GM12878 (cell line): ENCODE measurements at regions not wholly inside any gene's neighbourhood (a gene's known extent, or its start where the extent isn't known, plus 50 kb on each side); places are given as distances from the start of the nearest gene placed in this dataset.

Experiments used
- ATAC-seq: fragments of 200-7000 bp; cut with Tn5 transposase; 3 replicates; pipeline ENCODE4 v1.9.1; 2020; ENCODE audit warnings: mild to moderate bottlenecking, moderate library complexity
- BruUV-seq: library from RNA; stranded (reverse); fragments of 400-500 nt; replicated peaks from 2 replicates; lab custom pipeline; 2021; lab: Mats Ljungman, UMichigan
- CTCF ChIA-PET: fragments of 300-600 bp; sonication (Branson Sonifier 250); formaldehyde crosslinking; extraction: SDS; loops from one replicate; lab custom pipeline; 2021; ENCODE audit warnings: inconsistent platforms; lab: Yijun Ruan, JAX
- POLR2A ChIA-PET: fragments of 350-600 bp; formaldehyde crosslinking; extraction: SDS; loops from one replicate; lab custom pipeline; 2021; ENCODE audit warnings: inconsistent platforms; lab: Charles Lee
- RAD21 ChIA-PET: fragments of 300-600 bp; sonication (Branson Sonifier 250); formaldehyde crosslinking; loops from one replicate; lab custom pipeline; 2023; ENCODE audit warnings: antibody characterized with exemption; ENCODE audit not compliant: unreplicated experiment; lab: Charles Lee
- SMC1A ChIA-PET: fragments of 300-600 bp; sonication (Branson Sonifier 250); formaldehyde crosslinking; loops from one replicate; lab custom pipeline; 2023; ENCODE audit not compliant: unreplicated experiment, uncharacterized antibody; lab: Charles Lee
- DNase-seq: peaks from one replicate; pipeline ENCODE4 v3.0.0-alpha.2; 2011; ENCODE audit warnings: low read depth, low spot score
- FAIRE-seq: peaks from 3 replicates; lab custom pipeline; 2011; peaks lifted over from hg19 to GRCh38; lab: Jason Lieb, UNC
- H2AFZ ChIP-seq: 2 replicates; pipeline ENCODE4 v1.6.0; 2011; ENCODE audit warnings: low read depth, low read length, control low read depth; ENCODE audit not compliant: control insufficient read depth
- H3K27ac ChIP-seq: 2 replicates; pipeline ENCODE4 v1.5.1; 2011; ENCODE audit warnings: control low read depth; ENCODE audit not compliant: control insufficient read depth, insufficient read depth
- H3K27me3 ChIP-seq, 2 experiments: replicated peaks in 1 of 2; 2 replicates each; pipeline versions ENCODE4 v1.6.0 to v1.6.1; 2011; ENCODE audit warnings: low read length in 1 of 2; ENCODE audit not compliant: control insufficient read depth in 2 of 2, insufficient read depth in 2 of 2
- H3K36me3 ChIP-seq, 2 experiments: 2 replicates each; pipeline ENCODE4 v1.5.1; 2011; ENCODE audit warnings: low read length in 1 of 2; ENCODE audit not compliant: control insufficient read depth in 2 of 2, insufficient read depth in 2 of 2
- H3K4me1 ChIP-seq: 2 replicates; pipeline ENCODE4 v1.6.1; 2011; ENCODE audit warnings: mild to moderate bottlenecking, low read length, moderate library complexity, mixed read lengths; ENCODE audit not compliant: control insufficient read depth, insufficient read depth
- H3K4me2 ChIP-seq: 2 replicates; pipeline ENCODE4 v1.6.0; 2011; ENCODE audit warnings: control low read depth; ENCODE audit not compliant: control insufficient read depth, insufficient read depth
- H3K4me3 ChIP-seq: fragments of 200-600 bp; sonication (generic); 2 replicates; pipeline ENCODE4 v1.5.1; 2016
- H3K79me2 ChIP-seq: 2 replicates; pipeline ENCODE4 v1.6.0; 2011; ENCODE audit warnings: low read length; ENCODE audit not compliant: control insufficient read depth, insufficient read depth
- H3K9ac ChIP-seq: 2 replicates; pipeline ENCODE4 v1.8.0; 2011; ENCODE audit warnings: low read length, control low read depth, mixed read lengths; ENCODE audit not compliant: control insufficient read depth, insufficient read depth
- H3K9me3 ChIP-seq: replicated peaks from 3 replicates; pipeline ENCODE4 v1.5.1; 2011; ENCODE audit warnings: mild to moderate bottlenecking, low read length; ENCODE audit not compliant: control insufficient read depth, insufficient read depth
- H4K20me1 ChIP-seq: 2 replicates; pipeline ENCODE4 v1.6.0; 2011; ENCODE audit not compliant: control insufficient read depth, insufficient read depth
- BCLAF1 ChIP-seq: fragments of 450-650 bp; IDR thresholded peaks from 2 replicates; pipeline ENCODE4 v1.6.1; 2017; ENCODE audit warnings: antibody characterized with exemption, mild to moderate bottlenecking, moderate library complexity
- CREB1 ChIP-seq: IDR thresholded peaks from 2 replicates; pipeline ENCODE4 v1.6.1; 2012; ENCODE audit warnings: low read depth, mild to moderate bottlenecking, inconsistent platforms
- EED ChIP-seq: sonication (generic); IDR thresholded peaks from 2 replicates; pipeline ENCODE4 v1.6.1; 2016; ENCODE audit warnings: antibody characterized with exemption, low read depth
- IRF3 ChIP-seq: fragments of 450-650 bp; IDR thresholded peaks from 2 replicates; pipeline ENCODE4 v1.6.1; 2014; ENCODE audit warnings: mild to moderate bottlenecking
- RFX5 ChIP-seq: IDR thresholded peaks from 2 replicates; pipeline ENCODE4 v1.6.1; 2011; ENCODE audit warnings: low read depth, low read length, improper control_type of control experiment
- SMAD5 ChIP-seq: IDR thresholded peaks from 2 replicates; pipeline ENCODE4 v1.6.1; 2016; ENCODE audit warnings: antibody characterized with exemption, low read depth
- TCF12 ChIP-seq: IDR thresholded peaks from 2 replicates; pipeline ENCODE4 v1.6.1; 2011; ENCODE audit warnings: low read depth, mild to moderate bottlenecking, low read length
- ZZZ3 ChIP-seq: IDR thresholded peaks from 2 replicates; pipeline ENCODE4 v1.6.1; 2011; ENCODE audit warnings: low read depth; ENCODE audit not compliant: control insufficient read depth, insufficient read length
- WGBS: methylation state at CpG from one replicate; pipeline ENCODE4 v1.1.6; 2016; ENCODE audit warnings: low lambda C conversion rate; ENCODE audit not compliant: insufficient replicate concordance, insufficient coverage; ENCODE audit errors: missing lambda C conversion rate; 5-methylcytosine and 5-hydroxymethylcytosine counted together
- in situ Hi-C: fragments of 300-500 bp; cut with MboI; formaldehyde crosslinking; loops from 9 replicates; pipeline ENCODE4 v1.14.3; 2018; ENCODE audit warnings: mixed read lengths
- intact Hi-C: fragments of 100-400 bp; cut with micrococcal nuclease; formaldehyde crosslinking; loops from one replicate; pipeline ENCODE4 v1.14.2; 2022; ENCODE audit not compliant: unreplicated experiment
- TF ChIP-seq, protein P1 (sequence below), 3 experiments: IDR thresholded peaks in 2 of 3; conservative IDR thresholded peaks in 1 of 3; 2 replicates each; pipeline ENCODE4 v1.5.1; 2011; ENCODE audit warnings: low read depth in 3 of 3, low read length in 3 of 3, mild to moderate bottlenecking in 3 of 3, control low read depth in 2 of 3, moderate library complexity in 2 of 3, inconsistent platforms in 1 of 3, mixed read lengths in 1 of 3; ENCODE audit not compliant: control insufficient read depth in 2 of 3, insufficient read depth in 1 of 3; ENCODE audit errors: extremely low read depth in 1 of 3

GRCh38 chr11:109349276-109350080 lies 72.5 kb upstream of the C11orf87 start:
- Histone ChIP-seq H3K27me3 (no peaks in the 10 kb centered on the region), H2AFZ (no peak overlapping the region), H3K4me2 (no peak overlapping the region), H3K27ac (no peak overlapping the region), H3K9me3 (no peaks in the 10 kb centered on the region), H3K79me2 (no peaks in the 10 kb centered on the region), H4K20me1 (no peaks in the 10 kb centered on the region), H3K4me3 (no peak overlapping the region), H3K9ac (no peak overlapping the region), H3K36me3 (no peaks in the 10 kb centered on the region), H3K4me1 (no peaks in the 10 kb centered on the region)
- intact Hi-C loops = no loop called here
- no peak for FAIRE-seq
- RAD21 ChIA-PET = no interaction called here
- POLR2A ChIA-PET = no interaction called here
- BruUV-seq = no TSS peak
- SMC1A ChIA-PET = interaction anchor here (0.9 kb wide), 1 partner anchor 9 kb away, joined by 3 read pairs; no protein-coding TSS in a partner anchor
- TF ChIP-seq TCF12 (no peak), BCLAF1 (no peak), CREB1 (no peak), ZZZ3 (no peak), EED (no peak), IRF3 (no peak), RFX5 (no peak), SMAD5 (no peak)
- TF ChIP-seq, protein P1, sequence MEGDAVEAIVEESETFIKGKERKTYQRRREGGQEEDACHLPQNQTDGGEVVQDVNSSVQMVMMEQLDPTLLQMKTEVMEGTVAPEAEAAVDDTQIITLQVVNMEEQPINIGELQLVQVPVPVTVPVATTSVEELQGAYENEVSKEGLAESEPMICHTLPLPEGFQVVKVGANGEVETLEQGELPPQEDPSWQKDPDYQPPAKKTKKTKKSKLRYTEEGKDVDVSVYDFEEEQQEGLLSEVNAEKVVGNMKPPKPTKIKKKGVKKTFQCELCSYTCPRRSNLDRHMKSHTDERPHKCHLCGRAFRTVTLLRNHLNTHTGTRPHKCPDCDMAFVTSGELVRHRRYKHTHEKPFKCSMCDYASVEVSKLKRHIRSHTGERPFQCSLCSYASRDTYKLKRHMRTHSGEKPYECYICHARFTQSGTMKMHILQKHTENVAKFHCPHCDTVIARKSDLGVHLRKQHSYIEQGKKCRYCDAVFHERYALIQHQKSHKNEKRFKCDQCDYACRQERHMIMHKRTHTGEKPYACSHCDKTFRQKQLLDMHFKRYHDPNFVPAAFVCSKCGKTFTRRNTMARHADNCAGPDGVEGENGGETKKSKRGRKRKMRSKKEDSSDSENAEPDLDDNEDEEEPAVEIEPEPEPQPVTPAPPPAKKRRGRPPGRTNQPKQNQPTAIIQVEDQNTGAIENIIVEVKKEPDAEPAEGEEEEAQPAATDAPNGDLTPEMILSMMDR (IDR thresholded peaks at IDR 0.05 in 2 of 3, conservative IDR thresholded peaks at IDR 0.05 in 1 of 3; ENCODE audit: control insufficient read depth in 2 of 3, extremely low read depth in 1 of 3, insufficient read depth in 1 of 3, low read depth in 3 of 3, low read length in 3 of 3) = no peak
- WGBS = 24% methylated on average over 5 of the region's 5 CpGs
- no peak for ATAC-seq
- CTCF ChIA-PET = no interaction called here
- no peak for DNase-seq
- in situ Hi-C loops = no loop called here
